COLO668 (cell line): ENCODE measurements at regions not wholly inside any gene's neighbourhood (a gene's known extent, or its start where the extent isn't known, plus 50 kb on each side); places are given as distances from the start of the nearest gene placed in this dataset.
"Not testable (repeated sequence)": the region's sequence is repeated elsewhere in the genome, so short reads cannot be mapped to it uniquely, and the experiment has no call there.

ENCODE experiments used
- DNase-seq: peaks from one replicate; lab custom pipeline; 2025; ENCODE audit not compliant: unreplicated experiment; lab: John Stamatoyannopoulos, UW

DNA sequence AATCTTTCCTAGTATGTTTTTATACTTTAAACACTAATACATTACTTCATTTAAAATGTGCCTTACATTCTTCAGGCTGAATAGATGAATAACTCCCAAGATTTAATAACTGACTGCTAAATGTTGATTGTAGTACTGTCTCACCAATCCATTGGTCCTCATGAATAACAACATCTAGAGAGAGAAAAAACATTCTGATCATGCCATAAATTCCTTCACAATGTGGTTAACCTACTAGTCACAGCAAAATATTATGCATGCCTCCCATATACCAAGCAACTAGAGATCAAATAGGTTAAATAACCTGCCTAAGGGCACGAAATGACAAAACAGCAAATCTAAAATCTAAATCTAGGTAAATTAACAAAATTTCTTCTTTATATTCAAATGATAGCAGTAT is 66.2 kb downstream of the SYT15 start:
- not testable (repeated sequence) for DNase-seq

DNA sequence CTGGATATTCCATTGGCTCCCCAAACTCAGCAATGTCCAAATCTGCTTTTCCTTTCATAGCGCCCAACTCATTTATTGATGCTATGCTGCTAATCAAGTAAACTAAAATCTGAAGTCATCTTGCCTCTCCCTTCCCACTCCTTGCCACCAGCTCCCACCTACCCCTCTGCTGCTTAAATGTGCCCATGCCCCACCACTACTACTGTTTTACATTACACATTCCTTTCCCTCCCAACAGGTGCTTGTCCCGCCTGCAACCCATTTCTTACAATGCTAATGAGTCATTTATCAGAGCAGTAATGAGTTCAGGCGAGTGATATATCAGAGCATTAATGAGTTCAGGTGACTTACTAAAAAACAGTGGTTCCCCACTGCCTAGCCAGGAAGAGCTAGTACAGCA is 67.2 kb downstream of the SYT15 start:
- not testable (repeated sequence) for DNase-seq

DNA sequence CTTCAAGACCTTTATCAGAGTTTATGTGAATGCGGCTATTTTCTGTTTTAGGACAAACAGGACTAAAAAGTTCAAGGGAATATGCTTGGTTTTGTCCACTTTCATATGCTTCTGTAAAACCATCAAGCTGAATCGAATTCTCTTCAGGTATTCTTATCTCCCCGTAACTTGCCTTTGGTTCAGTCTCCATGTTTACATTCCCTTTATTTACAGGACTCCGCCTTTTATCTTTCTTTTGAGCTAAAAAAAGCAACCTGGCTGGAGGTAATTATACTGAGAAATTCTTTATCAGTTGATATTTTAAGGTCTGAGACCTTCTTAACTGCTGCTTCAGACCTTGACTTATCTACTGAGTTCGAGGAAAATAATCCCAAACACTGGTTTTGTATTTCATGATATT is 72.0 kb downstream of the SYT15 start:
- DNase-seq, result not testable (repeated sequence)

DNA sequence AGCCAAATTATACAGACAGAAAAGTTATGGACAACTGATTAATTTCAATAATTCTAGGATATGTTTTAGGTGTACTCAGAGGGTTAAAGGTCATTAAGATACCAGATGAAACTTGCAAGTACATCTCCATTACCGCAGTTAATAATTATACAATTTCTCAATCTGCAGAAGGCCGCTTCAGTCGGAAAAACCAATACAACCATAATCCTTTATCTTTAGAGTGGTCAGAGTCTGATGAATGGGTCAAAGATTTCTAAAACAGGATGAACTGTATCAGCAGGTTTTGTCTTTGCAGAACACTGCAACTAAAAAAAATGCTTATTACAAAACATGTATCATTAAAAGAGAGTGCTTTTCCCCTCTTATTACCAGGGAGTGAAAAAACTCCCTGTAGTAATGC is 78.5 kb downstream of the SYT15 start:
- DNase-seq, result not testable (repeated sequence)

DNA sequence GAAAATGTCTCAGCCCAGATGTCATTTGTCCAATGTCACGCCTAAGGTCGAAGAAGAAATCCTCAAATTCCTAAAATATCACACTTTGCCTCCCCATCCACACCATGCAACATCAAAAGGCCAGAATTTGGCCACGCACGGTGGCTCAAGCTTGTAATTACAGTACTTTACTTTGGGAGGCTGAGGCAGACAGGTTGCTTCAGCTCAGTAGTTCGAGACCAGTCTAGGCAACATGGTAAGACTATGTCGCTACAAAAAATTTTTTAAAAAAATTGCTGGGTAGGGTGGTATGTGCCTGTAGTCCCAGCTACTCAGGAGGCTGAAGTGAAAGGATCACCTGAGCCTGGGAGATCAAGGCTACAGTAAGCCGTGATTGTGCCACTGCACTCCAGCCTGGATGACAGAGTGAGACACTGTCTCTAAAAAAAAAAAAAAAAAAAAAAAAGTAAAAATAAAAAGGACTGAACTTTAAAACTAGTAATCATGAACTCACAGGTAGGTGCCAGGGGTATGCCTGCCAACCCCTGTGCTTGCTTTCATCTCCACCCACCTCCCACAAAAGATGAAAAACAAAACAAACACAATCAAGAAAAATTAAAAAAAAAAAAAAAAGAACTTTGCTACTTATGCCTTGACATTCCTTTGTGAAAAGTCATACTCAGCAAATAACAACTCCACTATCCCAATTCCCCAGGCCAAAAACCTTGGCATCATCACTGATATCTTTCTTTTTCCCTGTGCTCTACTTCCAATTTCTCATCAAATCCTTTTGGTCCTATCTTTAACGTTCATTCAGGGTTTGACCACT is 81.3 kb downstream of the SYT15 start:
- DNase-seq, result not testable (repeated sequence)

DNA sequence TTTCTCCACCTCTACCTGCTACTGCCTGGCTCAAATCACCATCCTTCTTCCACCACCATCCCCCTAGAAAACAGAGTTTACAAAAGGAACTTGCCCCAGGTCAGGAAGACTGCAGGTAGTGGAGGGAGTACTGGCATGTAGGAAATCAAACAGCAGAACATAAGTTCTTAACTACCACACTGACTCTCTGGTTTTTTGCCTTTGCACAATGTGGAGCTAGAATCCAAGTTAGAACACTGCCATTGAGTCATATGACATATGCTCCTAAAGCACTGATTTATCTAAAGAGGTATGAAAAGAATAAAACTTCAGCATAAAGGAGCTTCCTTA is 81.9 kb downstream of the SYT15 start:
- not testable (repeated sequence) for DNase-seq

DNA sequence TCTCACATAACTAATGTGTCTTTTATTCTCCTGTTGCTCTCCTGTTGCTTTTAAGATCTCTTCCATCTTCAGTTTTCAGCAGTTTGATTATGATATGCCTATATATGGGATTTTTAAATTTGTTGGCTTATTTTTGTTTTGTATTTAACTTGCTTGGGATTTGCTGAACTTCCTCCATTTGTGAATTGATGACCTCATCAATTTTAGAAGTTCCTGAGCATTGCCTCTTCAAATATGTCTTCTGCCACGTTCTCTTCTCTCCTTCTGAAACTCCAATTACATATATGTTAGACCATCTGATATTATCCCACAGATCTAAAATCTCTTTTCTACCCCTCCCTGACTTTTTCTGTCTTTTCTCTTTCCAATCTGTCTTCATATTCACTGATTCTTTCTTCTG is 86.6 kb downstream of the SYT15 start:
- DNase-seq, result not testable (repeated sequence)

DNA sequence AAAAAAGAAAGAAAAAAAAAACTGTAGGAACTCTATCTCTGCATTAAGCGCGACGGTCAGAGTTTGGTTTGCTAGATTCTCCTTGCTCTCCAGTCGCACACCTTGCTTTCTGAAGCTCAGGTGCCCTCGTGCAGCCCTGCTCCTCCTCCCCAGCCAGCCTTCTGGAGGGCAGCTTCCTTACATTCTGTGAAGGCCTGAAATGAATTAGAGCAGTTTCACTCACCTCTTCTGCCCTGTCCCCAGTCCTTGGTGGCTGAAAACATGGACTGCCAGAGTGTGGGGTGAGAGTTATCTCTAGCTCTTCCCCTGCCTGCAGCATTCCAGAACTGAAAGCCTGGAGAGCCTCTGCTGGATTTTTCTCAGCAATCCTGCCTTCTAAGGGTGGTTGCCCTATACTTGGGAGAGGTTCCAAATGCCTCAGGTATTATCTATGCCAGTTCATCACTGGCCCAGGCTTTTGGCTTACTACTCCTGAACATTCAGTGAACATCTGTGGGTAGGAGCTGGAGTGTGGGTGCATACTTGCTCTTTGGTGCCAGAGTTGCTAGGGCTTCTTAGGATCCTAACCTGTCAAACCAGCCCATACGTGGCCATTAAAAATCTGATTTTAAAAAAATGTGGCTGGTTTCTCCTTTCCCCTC is 89.5 kb downstream of the SYT15 start:
- DNase-seq, result not testable (repeated sequence)

DNA sequence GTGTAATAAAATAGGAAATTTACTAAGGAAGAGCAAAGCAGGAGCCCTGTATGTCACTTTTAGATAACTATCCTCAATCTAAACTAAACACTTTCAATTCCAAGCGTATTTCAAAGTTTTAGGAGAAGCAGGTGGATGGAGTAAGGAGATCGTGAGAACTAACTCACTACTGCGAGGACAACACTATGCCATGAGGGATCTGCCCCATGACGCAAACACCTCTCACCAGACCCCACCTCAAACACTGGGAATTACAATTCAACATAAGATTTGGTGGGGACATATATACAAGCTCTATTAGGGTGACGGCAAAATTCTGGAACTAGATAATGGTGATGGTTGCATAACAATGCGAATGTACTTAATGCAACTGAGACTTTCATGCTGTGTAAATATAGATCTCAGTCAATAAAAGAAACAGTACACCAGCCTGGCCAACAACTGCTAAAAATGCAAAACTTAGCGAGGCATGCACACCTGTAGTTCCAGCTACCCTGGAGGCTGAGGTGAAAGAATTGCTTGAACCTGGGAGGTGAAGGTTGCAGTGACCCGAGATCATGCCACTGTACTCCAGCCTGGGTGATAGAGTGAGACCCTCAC is 99.0 kb downstream of the SYT15 start:
- DNase-seq, result not testable (repeated sequence)

DNA sequence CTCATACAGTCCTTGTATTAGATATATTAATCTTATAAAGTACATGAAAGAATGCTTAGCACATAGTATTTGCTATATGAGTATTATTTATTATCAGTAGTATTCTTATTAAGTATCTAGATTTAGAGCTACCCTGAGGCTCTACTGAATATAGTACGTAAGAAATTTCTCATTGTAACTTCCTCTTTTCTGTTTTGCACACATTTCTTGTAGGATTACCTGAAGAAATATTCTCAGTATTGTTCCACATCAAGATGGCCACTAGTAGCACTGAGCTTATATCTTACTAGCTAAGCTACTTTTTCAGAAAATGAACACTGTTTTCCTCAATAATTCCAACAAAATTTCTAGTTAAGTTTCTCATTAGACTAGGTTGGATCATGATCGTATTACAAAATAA is 112.5 kb downstream of the SYT15 start:
- not testable (repeated sequence) for DNase-seq

DNA sequence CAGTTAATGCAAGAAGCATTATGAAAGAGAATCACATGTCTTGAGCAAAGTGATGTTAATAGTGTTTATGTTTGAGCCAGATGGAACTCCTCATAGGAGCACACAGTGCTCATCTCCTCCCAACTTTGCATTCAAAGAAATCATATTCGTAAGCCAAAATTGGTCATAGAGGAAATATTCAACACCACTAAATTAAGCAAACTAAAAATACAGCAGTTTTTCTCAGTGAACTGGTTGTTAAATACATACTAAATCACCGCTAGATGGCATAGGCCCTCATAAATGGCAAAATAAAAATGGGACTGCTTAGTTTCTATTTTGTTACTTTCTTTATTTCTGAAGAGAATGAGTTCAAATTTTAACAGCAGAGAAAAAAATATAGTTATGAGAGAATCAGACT is 114.3 kb downstream of the SYT15 start:
- DNase-seq, result not testable (repeated sequence)

DNA sequence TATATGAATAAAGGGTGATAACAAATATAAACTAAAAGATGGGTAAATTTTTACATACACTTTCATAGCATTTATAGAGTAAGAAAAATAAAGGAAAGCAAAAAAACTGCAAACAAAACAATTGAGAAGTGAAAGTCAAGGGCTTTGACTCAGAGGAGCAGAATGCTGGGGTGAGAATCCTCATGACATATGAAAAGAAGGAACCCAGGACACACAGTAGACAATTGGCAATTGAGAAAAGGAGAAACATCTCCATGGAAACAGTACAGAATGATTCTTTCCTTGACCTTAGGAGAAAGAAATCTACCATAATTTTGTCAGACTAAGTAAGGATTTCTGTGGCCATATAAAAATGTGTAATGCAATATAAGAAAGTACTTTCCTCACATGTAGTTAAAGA is 138.3 kb downstream of the SYT15 start:
- not testable (repeated sequence) for DNase-seq

DNA sequence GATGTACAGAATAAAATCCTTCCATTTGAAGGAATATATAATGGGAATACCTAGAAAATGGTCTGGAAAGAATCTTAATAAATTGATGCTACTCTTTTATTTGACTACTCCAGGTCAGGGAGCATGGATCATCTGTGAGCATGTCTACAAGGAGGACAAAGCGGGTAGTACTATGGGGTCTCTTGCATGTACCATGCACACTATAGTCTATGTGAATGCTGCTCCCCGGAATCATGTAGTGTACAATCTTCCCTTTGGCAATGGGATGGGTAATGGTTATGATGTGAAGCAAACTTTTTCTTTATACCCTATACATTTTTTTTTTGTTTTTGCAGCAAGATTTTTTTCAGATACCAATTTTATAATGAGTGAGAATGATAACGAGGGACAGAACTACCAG is 139.1 kb downstream of the SYT15 start:
- not testable (repeated sequence) for DNase-seq

DNA sequence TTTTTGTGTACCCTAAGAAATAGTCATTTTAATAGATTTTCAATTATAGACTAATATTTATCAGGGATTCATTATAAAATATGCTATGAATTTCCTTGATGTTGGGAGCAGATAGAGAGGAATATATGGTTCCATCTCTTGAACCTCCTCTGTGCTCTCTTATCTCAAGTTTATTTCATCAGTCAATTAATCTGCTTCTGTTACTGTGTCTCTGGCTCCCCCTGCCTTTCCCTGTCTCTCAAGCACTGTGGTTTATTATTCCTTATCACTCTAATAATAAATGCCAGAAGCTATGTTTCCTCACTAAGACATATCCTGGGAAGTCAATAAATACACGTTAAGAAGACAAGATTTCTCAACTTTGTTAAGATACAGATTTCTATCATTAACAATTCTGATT is 141.5 kb downstream of the SYT15 start:
- not testable (repeated sequence) for DNase-seq

DNA sequence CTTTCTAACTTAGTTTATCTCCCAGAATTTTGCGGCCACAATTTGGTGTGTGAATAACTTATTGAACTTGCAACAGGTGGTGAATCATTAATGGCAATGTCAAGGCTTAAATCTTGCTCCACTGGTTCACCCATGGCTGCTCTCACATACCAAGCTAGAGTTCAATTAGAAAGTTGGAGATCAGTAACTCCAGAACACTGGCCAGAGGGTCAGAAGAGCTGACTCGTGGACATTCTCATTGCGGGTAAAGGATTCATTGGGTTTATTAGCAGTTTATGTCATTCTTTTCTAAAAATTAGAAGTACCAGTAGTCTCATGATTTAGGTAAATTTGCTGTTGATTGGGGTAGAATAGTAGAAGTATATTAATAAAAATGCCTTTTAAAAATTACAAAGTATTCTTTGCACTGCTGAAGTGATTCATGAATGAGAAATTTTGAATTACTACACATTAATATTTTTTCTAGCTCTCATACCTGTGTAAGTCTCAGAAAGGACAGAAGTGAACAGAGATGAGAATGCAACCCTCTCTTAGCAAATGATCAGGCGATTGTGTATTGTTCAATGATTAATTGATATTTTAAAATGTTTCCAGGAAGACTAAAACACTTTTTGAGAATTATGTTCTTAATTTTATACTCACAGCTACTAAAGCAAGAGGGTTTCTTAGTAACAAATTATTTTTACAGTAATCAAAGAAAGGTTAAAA is 142.0 kb downstream of the SYT15 start:
- DNase-seq, result not testable (repeated sequence)

DNA sequence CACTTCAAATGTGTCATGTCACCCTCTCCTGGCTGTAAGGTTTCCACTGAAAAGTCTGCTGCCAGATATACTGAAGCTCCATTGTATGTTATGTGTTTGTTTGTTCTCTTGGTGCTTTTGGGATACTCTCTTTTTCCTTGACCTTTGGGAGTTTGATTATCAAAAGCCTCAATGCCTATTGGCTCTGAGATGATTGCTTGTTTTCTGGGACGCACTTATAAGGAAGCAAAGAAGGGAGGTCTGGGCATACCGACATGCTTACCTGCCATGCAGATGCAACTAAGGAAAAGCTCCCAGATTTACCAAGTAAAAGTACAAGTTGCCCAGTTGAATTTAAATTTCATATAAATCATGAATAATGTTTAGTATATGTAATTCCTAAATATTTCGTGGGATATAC is 145.3 kb downstream of the SYT15 start:
- DNase-seq, result not testable (repeated sequence)

DNA sequence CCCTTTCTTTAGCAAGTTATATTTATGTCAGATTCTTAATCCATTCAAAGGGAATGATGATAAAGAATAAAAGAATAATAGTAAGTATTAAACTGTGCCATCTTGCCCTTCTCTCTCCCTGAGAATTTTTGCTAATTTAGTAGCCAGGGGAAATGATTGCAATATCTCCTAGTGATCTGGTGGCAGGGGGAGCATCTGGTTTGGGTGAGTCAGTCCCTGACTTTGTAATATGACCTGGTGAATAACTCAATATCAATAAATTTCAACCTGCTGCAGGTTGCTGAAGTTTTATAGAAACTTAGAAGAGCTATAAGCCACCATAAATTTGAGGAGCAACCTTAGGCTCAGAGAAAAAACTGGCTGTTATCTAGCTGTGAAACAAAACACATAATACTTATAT is 149.4 kb downstream of the SYT15 start:
- not testable (repeated sequence) for DNase-seq

DNA sequence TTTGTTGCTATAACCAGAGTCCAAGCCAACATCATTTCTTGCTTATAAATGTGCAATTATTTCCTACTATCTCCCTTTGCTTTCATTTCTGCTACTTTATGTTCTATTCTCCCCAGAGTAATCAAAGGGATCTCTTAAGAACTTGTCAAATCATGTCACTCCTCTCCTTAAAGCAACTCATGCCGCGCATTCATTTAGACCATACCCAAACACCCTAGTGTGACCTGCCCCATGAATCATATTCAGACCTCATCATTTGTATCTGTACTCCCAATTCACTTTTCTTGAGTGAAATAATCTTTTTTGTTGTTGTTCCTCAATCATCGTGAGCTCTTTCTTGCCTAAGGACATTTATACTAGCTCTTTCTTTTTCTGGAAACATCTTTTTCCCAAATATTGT is 151.8 kb downstream of the SYT15 start:
- DNase-seq, result not testable (repeated sequence)

DNA sequence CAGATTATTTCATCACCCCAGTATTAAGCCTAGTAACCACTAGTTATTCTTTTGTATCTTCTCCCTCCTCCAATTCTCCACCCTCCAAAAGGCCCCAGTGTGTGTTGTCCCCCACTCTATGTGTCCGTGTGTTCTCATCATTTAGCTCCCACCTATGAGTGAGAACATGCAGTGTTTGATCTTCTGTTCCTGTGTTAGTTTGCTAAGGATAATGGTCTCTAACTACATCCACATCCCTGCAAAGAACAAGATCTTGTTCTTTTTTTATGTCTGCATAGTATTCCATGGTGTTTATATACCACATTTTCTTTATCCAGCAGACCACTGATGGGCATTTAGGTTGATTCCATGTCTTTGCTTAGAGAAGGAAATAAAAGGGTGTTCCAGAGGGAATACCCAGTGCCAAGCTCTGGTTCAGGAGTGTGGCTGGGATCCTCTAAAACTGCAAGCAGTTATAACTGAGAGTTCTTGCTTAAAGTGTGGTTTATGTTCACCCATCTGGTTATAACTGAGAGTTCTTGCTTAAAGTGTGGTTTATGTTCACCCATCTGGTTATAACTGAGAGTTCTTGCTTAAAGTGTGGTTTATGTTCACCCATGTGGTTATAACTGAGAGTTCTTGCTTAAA is 154.8 kb downstream of the SYT15 start:
- not testable (repeated sequence) for DNase-seq

DNA sequence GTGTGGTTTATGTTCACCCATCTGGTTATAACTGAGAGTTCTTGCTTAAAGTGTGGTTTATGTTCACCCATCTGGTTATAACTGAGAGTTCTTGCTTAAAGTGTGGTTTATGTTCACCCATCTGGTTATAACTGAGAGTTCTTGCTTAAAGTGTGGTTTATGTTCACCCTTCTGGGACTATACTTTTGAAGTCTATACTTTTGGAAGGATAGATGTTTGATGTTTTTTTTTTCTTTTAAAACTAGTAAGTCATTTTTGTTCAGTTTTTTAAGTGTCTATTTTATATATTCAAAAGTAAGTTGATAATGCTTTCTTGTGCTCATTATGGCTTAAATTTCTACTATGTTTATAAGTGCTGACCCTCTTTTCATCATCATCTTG is 155.3 kb downstream of the SYT15 start:
- not testable (repeated sequence) for DNase-seq

DNA sequence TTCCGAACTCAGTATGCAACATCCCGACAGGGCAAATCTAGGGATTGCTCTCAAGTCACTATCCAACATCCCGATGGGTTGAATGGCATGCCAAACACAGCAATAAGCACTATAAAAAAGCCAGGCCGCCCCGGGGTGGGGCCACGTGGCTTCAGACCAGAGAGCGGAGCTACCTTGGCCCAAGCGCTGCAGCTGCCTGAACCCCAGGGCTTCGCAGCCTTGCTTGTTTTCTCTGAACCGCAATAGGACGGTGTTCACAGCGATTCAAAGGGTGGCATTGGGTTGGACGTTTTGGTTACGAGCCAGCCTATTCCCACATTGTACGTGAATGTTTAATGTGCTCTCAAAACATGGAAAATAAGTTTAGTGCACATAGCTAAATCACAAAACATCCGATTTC is 161.0 kb downstream of the SYT15 start:
- not testable (repeated sequence) for DNase-seq
